ENCODE measurements at regions not wholly inside any gene's neighbourhood (a gene's known extent, or its start where the extent isn't known, plus 50 kb on each side); places are given as distances from the start of the nearest gene placed in this dataset.

- intact Hi-C loops (cut with DNase I; ENCODE audit: low total_unique reads), result no loop called here
- no peak overlapping the region for H3K27ac ChIP-seq
- DNase-seq, result no peak
- WGBS, 5 donors, result 81 to 89% (median 86%) methylated on average over 3 of the region's 3 CpGs
- TF ChIP-seq POLR2A (IDR thresholded peaks at IDR 0.05), result no peak
- TF ChIP-seq EP300 (IDR thresholded peaks at IDR 0.05), result no peak
- TF ChIP-seq POLR2AphosphoS5 (IDR thresholded peaks at IDR 0.05), result no peak
- TF ChIP-seq CTCF (IDR thresholded peaks at IDR 0.05), result no peak
- H3K4me3 ChIP-seq, result no peak overlapping the region
- H3K4me1 ChIP-seq, result no peaks in the 10 kb centered on the region
- no peaks in the 10 kb centered on the region for H3K36me3 ChIP-seq
- H3K9me3 ChIP-seq, result no peaks in the 10 kb centered on the region
- no peaks in the 10 kb centered on the region for H3K27me3 ChIP-seq
These were observed 101.4 kb upstream of the ADAMTS20 start for GRCh38 chr12:43653289-43653915.

GRCh38 chr12:43648636-43649035 lies 96.6 kb upstream of the ADAMTS20 start:
- TF ChIP-seq POLR2A (IDR thresholded peaks at IDR 0.05) (no peak), CTCF (IDR thresholded peaks at IDR 0.05) (no peak), EP300 (IDR thresholded peaks at IDR 0.05) (no peak), POLR2AphosphoS5 (IDR thresholded peaks at IDR 0.05) (no peak)
- 55 to 74% (median 67%) methylated on average over 2 of the region's 2 CpGs for WGBS, 5 donors

GRCh38 chr12:43638806-43639205 lies 86.8 kb upstream of the ADAMTS20 start:
- intact Hi-C loops (cut with DNase I; ENCODE audit: low total_unique reads), result no loop called here
- Histone ChIP-seq H3K36me3 (no peaks in the 10 kb centered on the region), H3K9me3 (no peaks in the 10 kb centered on the region), H3K4me1 (no peaks in the 10 kb centered on the region), H3K4me3 (no peak overlapping the region), H3K27ac (no peak overlapping the region), H3K27me3 (no peaks in the 10 kb centered on the region)
- DNase-seq, result no peak
- 41 to 60% (median 53%) methylated on average over 4 of the region's 4 CpGs for WGBS, 5 donors
- TF ChIP-seq EP300 (IDR thresholded peaks at IDR 0.05), result no peak
- no peak for TF ChIP-seq POLR2AphosphoS5 (IDR thresholded peaks at IDR 0.05)
- TF ChIP-seq POLR2A (IDR thresholded peaks at IDR 0.05), result no peak
- TF ChIP-seq CTCF (IDR thresholded peaks at IDR 0.05), result no peak

More at GRCh38 chr12:43648636-43649035, 96.6 kb upstream of the ADAMTS20 start:
- no peaks in the 10 kb centered on the region for H3K4me1 ChIP-seq
- H3K9me3 ChIP-seq, result no peaks in the 10 kb centered on the region
- no peak overlapping the region for H3K4me3 ChIP-seq
- DNase-seq, result no peak
- intact Hi-C loops (cut with DNase I; ENCODE audit: low total_unique reads), result no loop called here
- no peak overlapping the region for H3K27ac ChIP-seq
- no peaks in the 10 kb centered on the region for H3K36me3 ChIP-seq
- H3K27me3 ChIP-seq, result no peaks in the 10 kb centered on the region

GRCh38 chr12:43636725-43637463 lies 84.9 kb upstream of the ADAMTS20 start:
- WGBS, 5 donors, result 0 to 78% (median 37%) methylated on average over 1 of the region's 1 CpG
- no peak for TF ChIP-seq POLR2AphosphoS5 (IDR thresholded peaks at IDR 0.05)
- no peak for TF ChIP-seq CTCF (IDR thresholded peaks at IDR 0.05)
- no peak for TF ChIP-seq POLR2A (IDR thresholded peaks at IDR 0.05)
- no peak for TF ChIP-seq EP300 (IDR thresholded peaks at IDR 0.05)
- Histone ChIP-seq H3K36me3 (no peaks in the 10 kb centered on the region), H3K4me1 (no peaks in the 10 kb centered on the region), H3K9me3 (no peaks in the 10 kb centered on the region), H3K27ac (no peak overlapping the region), H3K4me3 (no peak overlapping the region), H3K27me3 (no peaks in the 10 kb centered on the region)
- no peak for DNase-seq
- intact Hi-C loops (cut with DNase I; ENCODE audit: low total_unique reads), result no loop called here
